ENCODE measurements at regions not wholly inside any gene's neighbourhood (a gene's known extent, or its start where the extent isn't known, plus 50 kb on each side); places are given as distances from the start of the nearest gene placed in this dataset.

- TF ChIP-seq ARID4B (CRISPR knock-in tag; IDR thresholded peaks at IDR 0.05; ENCODE audit: borderline replicate concordance) (no peak), FOXK1 (CRISPR knock-in tag; IDR thresholded peaks at IDR 0.05) (no peak)
Measured at GRCh38 chr17:72031219-72031884, 89.5 kb upstream of the SOX9 start (continued).

- ATAC-seq (no peak), DNase-seq (ENCODE audit: low spot score) (no peak)
- no peak overlapping the region for H3K27ac Mint-ChIP-seq
- TF ChIP-seq CDX4 (CRISPR knock-in tag; IDR thresholded peaks at IDR 0.05; ENCODE audit: borderline replicate concordance) (no peak), ZNF232 (CRISPR knock-in tag; IDR thresholded peaks at IDR 0.05) (no peak), SMAD4 (CRISPR knock-in tag; IDR thresholded peaks at IDR 0.05) (no peak), ZNF263 (CRISPR knock-in tag; IDR thresholded peaks at IDR 0.05; ENCODE audit: low read depth) (no peak), SP1 (CRISPR knock-in tag; conservative IDR thresholded peaks at IDR 0.05) (no peak), ZSCAN18 (CRISPR knock-in tag; IDR thresholded peaks at IDR 0.05) (no peak), TEAD1 (CRISPR knock-in tag; IDR thresholded peaks at IDR 0.05) (no peak), NFYB (CRISPR knock-in tag; conservative IDR thresholded peaks at IDR 0.05; ENCODE audit: low read depth) (no peak), ZBTB43 (CRISPR knock-in tag; IDR thresholded peaks at IDR 0.05) (no peak), ZNF416 (CRISPR knock-in tag; IDR thresholded peaks at IDR 0.05) (no peak)
- peaks cover 11% of the 10 kb centered on the region for H3K9me3 Mint-ChIP-seq
- ChIA-PET POLR2A (no interaction called here), CTCF (interaction anchor here (1.1 kb wide), 1 partner anchor 524 kb away, joined by 3 read pairs; no protein-coding TSS in a partner anchor)
- H3K27me3 Mint-ChIP-seq (ENCODE audit: low read depth): peaks cover 4% of the 10 kb centered on the region; the same call in 1 of the 2 replicates
- peaks cover 49% of the 10 kb centered on the region for H3K4me1 Mint-ChIP-seq
- no peaks in the 10 kb centered on the region for H3K36me3 Mint-ChIP-seq
- H3K4me3 Mint-ChIP-seq: no peak overlapping the region
Measured at GRCh38 chr17:72033334-72033733, 87.5 kb upstream of the SOX9 start.

DNA sequence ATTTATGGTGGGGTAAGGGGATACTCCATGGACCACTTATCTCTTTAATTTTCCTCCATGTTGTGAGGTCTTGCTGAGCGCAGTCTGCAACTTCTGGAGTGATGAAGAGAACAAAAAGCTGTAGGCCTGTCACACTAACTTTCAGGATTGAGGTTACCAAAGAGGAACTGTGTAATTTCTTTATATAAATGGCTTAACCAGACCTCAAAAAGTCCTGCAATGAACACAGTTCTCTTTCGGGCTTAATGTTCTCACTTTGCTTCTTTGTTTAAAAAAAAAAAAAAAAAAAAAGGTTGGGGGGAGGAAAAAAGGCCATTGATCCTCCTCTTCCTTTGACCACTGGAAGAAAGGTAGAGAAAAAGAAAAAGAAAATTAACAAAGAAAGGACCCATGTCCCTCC, 86.8 kb upstream of the SOX9 start:
- no peak for DNase-seq (ENCODE audit: low spot score)
- no peaks in the 10 kb centered on the region for H3K36me3 Mint-ChIP-seq
- peaks cover 12% of the 10 kb centered on the region for H3K9me3 Mint-ChIP-seq
- ChIA-PET CTCF (interaction anchor here (0.7 to 1.1 kb wide), 2 partner anchors 523 to 620 kb away, joined by 3 read pairs; no protein-coding TSS in a partner anchor), POLR2A (no interaction called here)
- H3K27ac Mint-ChIP-seq: no peak overlapping the region
- peaks cover 44% of the 10 kb centered on the region for H3K4me1 Mint-ChIP-seq
- no peak for ATAC-seq
- no peak overlapping the region for H3K4me3 Mint-ChIP-seq
- H3K27me3 Mint-ChIP-seq (ENCODE audit: low read depth): 0 out of 2 replicates have a peak, but pooled peaks cover under 1% of the 10 kb centered on the region
- TF ChIP-seq TP53 (CRISPR knock-in tag; IDR thresholded peaks at IDR 0.05) (no peak), IRF2 (CRISPR knock-in tag; IDR thresholded peaks at IDR 0.05; ENCODE audit: borderline replicate concordance, low read depth) (no peak), GRHL2 (CRISPR knock-in tag; IDR thresholded peaks at IDR 0.05; ENCODE audit: insufficient replicate concordance, severe bottlenecking) (no peak), CTCF (IDR thresholded peaks at IDR 0.05) (no peak), ZNF396 (CRISPR knock-in tag; IDR thresholded peaks at IDR 0.05; ENCODE audit: borderline replicate concordance) (no peak), ZNF416 (CRISPR knock-in tag; IDR thresholded peaks at IDR 0.05) (no peak)
- TF ChIP-seq, protein P1, sequence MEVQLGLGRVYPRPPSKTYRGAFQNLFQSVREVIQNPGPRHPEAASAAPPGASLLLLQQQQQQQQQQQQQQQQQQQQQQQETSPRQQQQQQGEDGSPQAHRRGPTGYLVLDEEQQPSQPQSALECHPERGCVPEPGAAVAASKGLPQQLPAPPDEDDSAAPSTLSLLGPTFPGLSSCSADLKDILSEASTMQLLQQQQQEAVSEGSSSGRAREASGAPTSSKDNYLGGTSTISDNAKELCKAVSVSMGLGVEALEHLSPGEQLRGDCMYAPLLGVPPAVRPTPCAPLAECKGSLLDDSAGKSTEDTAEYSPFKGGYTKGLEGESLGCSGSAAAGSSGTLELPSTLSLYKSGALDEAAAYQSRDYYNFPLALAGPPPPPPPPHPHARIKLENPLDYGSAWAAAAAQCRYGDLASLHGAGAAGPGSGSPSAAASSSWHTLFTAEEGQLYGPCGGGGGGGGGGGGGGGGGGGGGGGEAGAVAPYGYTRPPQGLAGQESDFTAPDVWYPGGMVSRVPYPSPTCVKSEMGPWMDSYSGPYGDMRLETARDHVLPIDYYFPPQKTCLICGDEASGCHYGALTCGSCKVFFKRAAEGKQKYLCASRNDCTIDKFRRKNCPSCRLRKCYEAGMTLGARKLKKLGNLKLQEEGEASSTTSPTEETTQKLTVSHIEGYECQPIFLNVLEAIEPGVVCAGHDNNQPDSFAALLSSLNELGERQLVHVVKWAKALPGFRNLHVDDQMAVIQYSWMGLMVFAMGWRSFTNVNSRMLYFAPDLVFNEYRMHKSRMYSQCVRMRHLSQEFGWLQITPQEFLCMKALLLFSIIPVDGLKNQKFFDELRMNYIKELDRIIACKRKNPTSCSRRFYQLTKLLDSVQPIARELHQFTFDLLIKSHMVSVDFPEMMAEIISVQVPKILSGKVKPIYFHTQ (CRISPR knock-in tag; IDR thresholded peaks at IDR 0.05): no peak
- TF ChIP-seq, protein P2, sequence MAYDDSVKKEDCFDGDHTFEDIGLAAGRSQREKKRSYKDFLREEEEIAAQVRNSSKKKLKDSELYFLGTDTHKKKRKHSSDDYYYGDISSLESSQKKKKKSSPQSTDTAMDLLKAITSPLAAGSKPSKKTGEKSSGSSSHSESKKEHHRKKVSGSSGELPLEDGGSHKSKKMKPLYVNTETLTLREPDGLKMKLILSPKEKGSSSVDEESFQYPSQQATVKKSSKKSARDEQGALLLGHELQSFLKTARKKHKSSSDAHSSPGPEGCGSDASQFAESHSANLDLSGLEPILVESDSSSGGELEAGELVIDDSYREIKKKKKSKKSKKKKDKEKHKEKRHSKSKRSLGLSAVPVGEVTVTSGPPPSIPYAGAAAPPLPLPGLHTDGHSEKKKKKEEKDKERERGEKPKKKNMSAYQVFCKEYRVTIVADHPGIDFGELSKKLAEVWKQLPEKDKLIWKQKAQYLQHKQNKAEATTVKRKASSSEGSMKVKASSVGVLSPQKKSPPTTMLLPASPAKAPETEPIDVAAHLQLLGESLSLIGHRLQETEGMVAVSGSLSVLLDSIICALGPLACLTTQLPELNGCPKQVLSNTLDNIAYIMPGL (CRISPR knock-in tag; IDR thresholded peaks at IDR 0.05): no peak
